Skeletal muscle satellite cell (primary cell): ENCODE measurements at regions not wholly inside any gene's neighbourhood (a gene's known extent, or its start where the extent isn't known, plus 50 kb on each side); places are given as distances from the start of the nearest gene placed in this dataset.

Source experiments
- H3K27me3 ChIP-seq: 2 replicates; pipeline ENCODE4 v1.7.0; 2013; ENCODE audit warnings: low read length; ENCODE audit not compliant: control insufficient read depth, insufficient read depth
- H3K36me3 ChIP-seq: 2 replicates; pipeline ENCODE4 v1.7.0; 2013; ENCODE audit warnings: mild to moderate bottlenecking, control low read depth, low read length; ENCODE audit not compliant: insufficient read depth
- H3K4me1 ChIP-seq: 2 replicates; pipeline ENCODE4 v1.7.0; 2013; ENCODE audit warnings: low read length; ENCODE audit not compliant: control insufficient read depth, insufficient read depth
- H3K4me2 ChIP-seq: 2 replicates; pipeline ENCODE4 v1.7.0; 2013; ENCODE audit warnings: mild to moderate bottlenecking, low read length
- H3K4me3 ChIP-seq: 2 replicates; pipeline ENCODE4 v1.7.0; 2013; ENCODE audit warnings: low read length
- H3K9ac ChIP-seq: 2 replicates; pipeline ENCODE4 v1.7.0; 2013; ENCODE audit warnings: mild to moderate bottlenecking, low read depth, low read length, moderate library complexity
- H3K9me3 ChIP-seq: replicated peaks from 2 replicates; pipeline ENCODE4 v1.7.0; 2013; ENCODE audit warnings: mild to moderate bottlenecking, control low read depth, low read length

DNA sequence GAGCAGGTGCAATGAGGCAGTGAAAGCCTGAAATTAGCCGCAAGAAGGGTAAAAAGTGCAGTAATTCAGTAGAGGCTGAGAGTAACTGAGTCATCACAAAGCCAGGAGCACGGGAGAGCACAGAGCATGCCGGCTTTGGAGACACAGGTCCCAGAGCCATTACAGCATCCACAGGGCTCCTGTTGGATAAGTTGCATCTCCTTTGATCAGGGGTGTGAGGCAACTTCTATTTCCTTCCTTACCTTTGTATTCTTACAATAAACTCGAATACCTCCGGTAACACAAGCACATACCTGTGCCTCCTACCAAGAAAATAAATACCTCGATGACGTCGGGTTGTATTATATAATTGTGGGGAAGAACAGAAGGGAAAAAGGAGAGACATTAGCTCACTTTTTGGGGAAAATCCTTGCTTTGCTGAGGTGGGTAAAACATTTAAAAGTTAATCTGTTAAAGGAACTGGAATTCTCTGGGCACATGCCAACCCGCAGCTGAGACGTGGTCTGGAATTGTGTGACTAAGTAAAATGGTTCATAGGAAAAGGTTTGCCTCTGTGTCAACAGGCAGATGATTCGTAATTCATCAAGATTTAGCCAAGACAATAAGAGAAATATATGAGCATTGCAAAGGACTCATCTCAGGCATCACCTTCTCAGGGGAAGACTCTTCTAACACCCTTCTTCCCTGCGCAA lies 360.7 kb upstream of the ZFP64 start:
- peaks cover 8% of the 10 kb centered on the region for H3K4me1 ChIP-seq
- H3K9me3 ChIP-seq = no peaks in the 10 kb centered on the region
- no peaks in the 10 kb centered on the region for H3K36me3 ChIP-seq
- H3K4me2 ChIP-seq = no peak overlapping the region
- H3K4me3 ChIP-seq = no peak overlapping the region
- no peak overlapping the region for H3K9ac ChIP-seq
- no peaks in the 10 kb centered on the region for H3K27me3 ChIP-seq

DNA sequence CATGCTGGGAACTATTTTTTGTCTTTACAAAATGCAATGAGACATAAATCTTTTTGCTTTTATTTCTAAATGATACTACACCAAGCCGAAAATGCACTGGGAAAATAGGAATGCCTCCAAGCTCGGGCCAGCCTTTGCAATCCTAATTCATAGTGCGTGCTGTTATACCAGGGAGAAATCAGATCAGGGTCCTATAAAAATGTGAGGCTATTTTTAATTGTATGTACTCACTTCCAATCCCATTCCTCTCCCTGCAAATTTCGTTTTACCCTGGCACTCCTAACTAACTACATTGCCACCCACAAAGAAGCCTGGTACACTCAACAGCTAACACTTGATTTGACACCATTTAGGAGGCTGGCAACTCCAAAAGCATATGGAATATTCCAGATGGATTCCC lies 350.6 kb upstream of the ZFP64 start:
- Histone ChIP-seq H3K9me3 (no peaks in the 10 kb centered on the region), H3K9ac (no peak overlapping the region), H3K4me2 (no peak overlapping the region), H3K36me3 (no peaks in the 10 kb centered on the region), H3K27me3 (no peaks in the 10 kb centered on the region), H3K4me3 (no peak overlapping the region), H3K4me1 (no peaks in the 10 kb centered on the region)

DNA sequence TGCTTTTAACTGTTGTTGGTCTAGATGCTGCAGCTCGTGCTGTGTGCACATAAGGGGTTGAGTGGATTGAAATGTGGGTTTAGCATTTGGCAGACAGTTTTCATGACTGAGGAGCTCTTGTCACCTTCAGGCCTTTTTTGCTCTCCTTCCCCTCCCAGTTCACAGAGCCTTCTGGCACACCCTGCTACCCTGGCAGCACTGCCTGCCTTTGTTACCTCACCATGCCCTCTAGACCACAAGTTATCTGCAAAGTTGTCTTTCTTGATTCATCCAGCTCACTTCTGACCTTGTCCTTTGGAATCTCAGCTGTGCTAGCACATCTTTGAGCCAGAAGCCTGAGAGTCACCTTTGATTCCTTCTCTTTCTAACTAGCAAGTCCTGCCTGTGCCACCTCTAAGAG lies 348.9 kb upstream of the ZFP64 start:
- Histone ChIP-seq H3K36me3 (no peaks in the 10 kb centered on the region), H3K9me3 (no peaks in the 10 kb centered on the region), H3K9ac (no peak overlapping the region), H3K27me3 (no peaks in the 10 kb centered on the region), H3K4me1 (no peaks in the 10 kb centered on the region), H3K4me3 (no peak overlapping the region), H3K4me2 (no peak overlapping the region)

DNA sequence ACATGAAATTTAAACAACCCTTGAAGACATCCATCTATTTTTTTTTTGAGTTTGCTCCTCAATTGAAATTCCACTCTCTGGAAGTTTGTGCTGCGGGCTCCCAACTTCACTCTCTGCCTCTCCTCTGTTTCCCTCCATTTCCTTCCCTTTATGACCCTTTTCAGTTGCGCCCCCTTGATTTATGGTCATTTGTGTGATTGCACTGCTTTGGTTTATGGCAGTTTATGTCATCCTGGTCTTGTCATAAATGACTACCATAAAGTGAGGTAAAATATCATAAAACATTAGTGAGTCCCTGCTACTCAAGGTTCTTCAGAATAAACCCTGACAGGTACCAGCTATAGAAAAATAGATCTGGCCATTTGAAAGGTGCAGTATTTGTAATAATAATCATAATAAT lies 348.3 kb upstream of the ZFP64 start:
- no peaks in the 10 kb centered on the region for H3K27me3 ChIP-seq
- no peaks in the 10 kb centered on the region for H3K4me1 ChIP-seq
- H3K4me3 ChIP-seq = no peak overlapping the region
- H3K9ac ChIP-seq = no peak overlapping the region
- no peaks in the 10 kb centered on the region for H3K36me3 ChIP-seq
- H3K4me2 ChIP-seq = no peak overlapping the region
- no peaks in the 10 kb centered on the region for H3K9me3 ChIP-seq

DNA sequence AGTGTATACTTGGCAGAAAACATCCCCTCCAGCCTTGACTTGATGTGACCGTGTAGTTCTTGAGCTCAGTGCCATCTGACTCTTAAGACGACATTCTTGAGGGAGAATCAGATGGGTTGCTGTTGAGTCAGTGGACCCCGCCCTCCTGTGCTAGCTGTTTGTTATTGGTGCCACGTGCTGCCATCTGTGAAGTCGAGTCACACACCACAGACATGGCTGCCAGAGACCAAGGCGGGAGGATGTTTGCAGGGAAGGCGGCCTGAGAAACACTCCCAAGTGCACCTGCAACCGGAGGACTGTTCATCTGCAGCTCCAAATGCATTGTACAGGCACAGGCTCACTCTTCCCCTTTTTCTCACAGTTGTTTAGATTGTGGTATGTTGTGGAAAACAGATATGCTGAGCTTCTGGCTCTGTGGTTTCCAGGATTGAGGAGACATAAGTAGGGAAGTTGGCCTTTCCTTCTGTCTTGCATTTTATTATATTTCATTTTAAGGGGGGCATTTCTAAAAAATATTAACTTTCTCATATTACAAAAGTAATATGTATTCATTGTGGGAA lies 345.3 kb upstream of the ZFP64 start:
- no peaks in the 10 kb centered on the region for H3K9me3 ChIP-seq

DNA sequence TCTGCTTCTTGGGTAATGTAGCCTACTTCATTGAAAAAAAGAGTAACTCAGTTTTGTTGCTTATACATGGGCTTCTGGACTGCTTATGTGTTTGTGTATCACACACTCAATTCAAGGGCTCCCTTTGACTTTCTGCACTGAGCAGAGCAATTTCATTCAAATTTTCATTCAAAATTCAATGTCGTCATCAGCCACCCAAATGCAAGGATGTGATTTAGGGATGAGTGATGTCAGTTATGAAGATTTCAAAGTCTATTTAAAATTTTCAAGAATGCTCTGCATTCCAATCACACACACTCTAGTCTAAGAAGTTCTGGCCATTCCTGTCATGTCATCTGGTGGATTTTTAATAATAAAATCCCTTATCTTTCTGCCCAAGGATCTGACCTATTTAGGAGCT lies 344.5 kb upstream of the ZFP64 start:
- Histone ChIP-seq H3K4me2 (no peak overlapping the region), H3K9ac (no peak overlapping the region), H3K9me3 (no peaks in the 10 kb centered on the region), H3K27me3 (no peaks in the 10 kb centered on the region), H3K4me1 (no peaks in the 10 kb centered on the region), H3K4me3 (no peak overlapping the region), H3K36me3 (no peaks in the 10 kb centered on the region)

More for the DNA sequence above, 345.3 kb upstream of the ZFP64 start:
- no peak overlapping the region for H3K9ac ChIP-seq
- no peak overlapping the region for H3K4me2 ChIP-seq
- H3K4me3 ChIP-seq = no peak overlapping the region
- no peaks in the 10 kb centered on the region for H3K4me1 ChIP-seq
- no peaks in the 10 kb centered on the region for H3K27me3 ChIP-seq
- no peaks in the 10 kb centered on the region for H3K36me3 ChIP-seq

DNA sequence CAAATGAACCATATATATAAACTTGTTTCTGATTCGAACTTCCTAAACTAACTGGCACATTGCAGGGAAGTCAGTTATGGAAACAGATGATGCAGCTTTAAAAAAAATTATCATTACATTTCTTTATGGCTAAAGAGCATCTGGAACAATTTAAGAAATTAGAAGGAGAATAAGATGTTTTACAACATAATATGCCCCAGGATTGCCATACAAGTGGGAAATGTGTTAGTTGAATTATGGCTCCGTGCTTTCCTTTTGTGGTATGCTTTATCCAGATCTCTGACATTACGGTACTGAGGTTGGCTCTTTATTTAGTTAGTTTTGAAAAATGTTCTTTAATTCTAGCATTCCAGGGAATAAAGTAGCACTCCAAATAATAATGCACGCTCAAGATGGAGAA lies 343.0 kb upstream of the ZFP64 start:
- Histone ChIP-seq H3K27me3 (no peaks in the 10 kb centered on the region), H3K4me3 (no peak overlapping the region), H3K4me1 (no peaks in the 10 kb centered on the region), H3K4me2 (no peak overlapping the region), H3K36me3 (no peaks in the 10 kb centered on the region), H3K9me3 (no peaks in the 10 kb centered on the region), H3K9ac (no peak overlapping the region)

DNA sequence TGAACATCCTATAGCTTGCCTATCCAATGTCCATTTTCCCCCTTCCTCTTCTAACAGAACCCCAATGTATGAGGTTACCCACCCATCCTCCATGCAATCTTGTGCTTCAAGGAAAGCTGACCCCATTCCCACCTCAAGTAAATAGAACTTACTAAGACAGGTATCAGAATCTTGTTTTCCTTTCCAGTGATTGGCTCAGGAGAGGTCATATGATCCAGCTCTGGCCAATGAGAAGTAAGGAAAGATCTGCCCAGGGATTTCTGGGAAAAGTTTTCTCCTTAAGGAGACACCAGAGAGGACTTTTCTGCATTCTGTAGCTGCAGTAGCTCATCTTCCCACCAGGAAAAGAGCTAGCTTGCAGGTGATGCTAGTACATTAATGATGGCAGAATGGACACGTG lies 341.8 kb upstream of the ZFP64 start:
- no peaks in the 10 kb centered on the region for H3K4me1 ChIP-seq
- no peaks in the 10 kb centered on the region for H3K27me3 ChIP-seq
- H3K4me2 ChIP-seq = no peak overlapping the region
- H3K36me3 ChIP-seq = no peaks in the 10 kb centered on the region
- H3K4me3 ChIP-seq = no peak overlapping the region
- no peak overlapping the region for H3K9ac ChIP-seq
- no peaks in the 10 kb centered on the region for H3K9me3 ChIP-seq

DNA sequence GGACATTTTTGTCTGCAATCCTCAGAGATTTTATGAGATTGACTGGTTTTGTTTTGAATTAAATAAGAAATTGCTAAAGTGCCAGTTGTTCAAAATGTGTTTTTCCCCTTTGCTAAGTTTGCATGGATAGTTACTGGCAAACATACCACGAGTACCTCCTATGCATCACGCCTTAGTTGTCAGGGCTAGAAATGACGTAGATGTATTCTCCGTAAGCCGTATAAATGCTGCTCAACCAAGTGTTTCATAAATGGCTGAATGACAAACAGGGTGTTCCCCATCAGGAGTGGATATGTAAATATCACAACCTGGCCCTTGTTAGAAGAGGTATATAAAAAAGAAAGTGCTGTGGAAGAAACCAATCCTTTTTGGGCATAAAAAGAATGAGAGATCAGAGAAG lies 341.1 kb upstream of the ZFP64 start:
- no peak overlapping the region for H3K4me2 ChIP-seq
- H3K9ac ChIP-seq = no peak overlapping the region
- H3K4me1 ChIP-seq = no peaks in the 10 kb centered on the region
- no peaks in the 10 kb centered on the region for H3K9me3 ChIP-seq
- H3K4me3 ChIP-seq = no peak overlapping the region
- no peaks in the 10 kb centered on the region for H3K27me3 ChIP-seq
- H3K36me3 ChIP-seq = no peaks in the 10 kb centered on the region

DNA sequence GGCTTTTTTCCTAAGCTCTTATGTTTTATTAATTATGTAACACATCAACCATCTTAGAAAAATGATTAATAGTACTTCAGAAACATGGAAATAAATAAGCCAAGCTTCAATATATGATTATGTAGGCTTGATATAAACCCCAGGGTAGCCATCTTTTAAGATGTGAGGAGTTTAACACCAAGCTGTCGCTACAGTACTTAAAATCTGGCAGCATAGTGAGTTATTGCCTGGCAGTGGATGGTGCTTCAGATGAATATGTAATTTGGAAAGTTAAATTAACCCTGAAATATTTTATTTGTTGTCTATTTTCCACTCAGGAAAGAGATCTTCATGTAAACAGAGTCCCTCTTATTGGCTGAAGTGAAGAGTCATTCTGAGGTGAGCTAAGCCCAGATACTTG lies 339.0 kb upstream of the ZFP64 start:
- no peak overlapping the region for H3K4me2 ChIP-seq

DNA sequence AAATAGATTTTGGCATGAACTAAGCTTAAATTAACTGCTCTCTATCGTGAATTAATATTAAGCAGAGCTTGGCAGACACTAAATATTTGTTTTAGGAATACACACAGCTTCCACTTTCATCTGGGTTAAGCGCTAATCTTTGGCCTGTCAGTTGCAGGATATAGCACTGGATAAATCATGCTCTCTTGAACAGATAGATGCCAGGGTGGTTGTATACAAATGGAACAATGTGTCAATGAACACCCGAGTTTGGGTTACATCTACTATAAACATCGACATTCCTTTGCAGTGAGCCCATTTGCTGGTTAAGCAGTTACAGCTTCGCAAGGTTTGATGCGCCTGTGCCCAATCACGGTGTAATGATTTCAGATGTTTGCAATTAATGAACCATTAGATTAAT lies 338.2 kb upstream of the ZFP64 start:
- H3K4me1 ChIP-seq = no peaks in the 10 kb centered on the region
- no peak overlapping the region for H3K9ac ChIP-seq
- H3K9me3 ChIP-seq = no peaks in the 10 kb centered on the region
- no peaks in the 10 kb centered on the region for H3K36me3 ChIP-seq
- H3K4me3 ChIP-seq = no peak overlapping the region
- no peak overlapping the region for H3K4me2 ChIP-seq
- no peaks in the 10 kb centered on the region for H3K27me3 ChIP-seq

More for the DNA sequence above, 339.0 kb upstream of the ZFP64 start:
- Histone ChIP-seq H3K27me3 (no peaks in the 10 kb centered on the region), H3K36me3 (no peaks in the 10 kb centered on the region), H3K4me3 (no peak overlapping the region), H3K4me1 (no peaks in the 10 kb centered on the region), H3K9ac (no peak overlapping the region), H3K9me3 (no peaks in the 10 kb centered on the region)

DNA sequence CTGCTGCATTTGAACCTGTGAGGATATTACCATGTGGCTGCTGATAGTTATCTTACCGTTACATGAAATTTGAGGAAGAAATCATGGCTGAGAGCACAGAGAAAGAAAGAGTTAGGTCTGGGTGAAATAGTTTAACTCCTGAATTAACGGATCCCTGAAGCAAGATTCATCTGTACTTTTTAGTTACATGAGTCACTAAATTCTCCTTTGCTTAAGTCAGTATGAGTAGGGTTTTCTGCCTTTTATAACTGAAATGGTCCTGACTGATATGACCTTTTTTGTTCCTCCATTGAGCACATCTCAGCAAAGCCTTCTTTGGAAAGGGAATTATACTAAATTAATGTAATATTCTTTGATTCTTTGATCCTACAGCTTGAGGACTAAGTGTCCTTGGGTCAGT lies 333.3 kb upstream of the ZFP64 start:
- Histone ChIP-seq H3K4me1 (no peaks in the 10 kb centered on the region), H3K27me3 (no peaks in the 10 kb centered on the region), H3K9ac (no peak overlapping the region), H3K36me3 (no peaks in the 10 kb centered on the region), H3K4me2 (no peak overlapping the region), H3K9me3 (no peaks in the 10 kb centered on the region), H3K4me3 (no peak overlapping the region)
